ENCODE measurements at regions not wholly inside any gene's neighbourhood (a gene's known extent, or its start where the extent isn't known, plus 50 kb on each side); places are given as distances from the start of the nearest gene placed in this dataset.

- H3K9me3 Mint-ChIP-seq, result no peaks in the 10 kb centered on the region
- peaks cover 4 to 17% (median 12%) of the 10 kb centered on the region in 7 donors for H3K4me1 Mint-ChIP-seq
- H3K27me3 ChIP-seq (ENCODE audit: control insufficient read depth in 2 of 2, insufficient read depth in 2 of 2, low read length in 2 of 2), result no peaks in the 10 kb centered on the region
- POLR2A ChIA-PET, result no interaction called here
- H3K27ac Mint-ChIP-seq, result no peak overlapping the region
- peaks cover 0 to 4% of the 10 kb centered on the region in 2 donors for H3K4me1 ChIP-seq (ENCODE audit: control insufficient read depth in 2 of 2, insufficient read depth in 2 of 2, low read length in 2 of 2)
- H3K27ac ChIP-seq (ENCODE audit: low read depth, low read length), result no peak overlapping the region
- intact Hi-C loops (cut with micrococcal nuclease), result no loop called here
- H3K4me3 Mint-ChIP-seq, result peak overlapping the region in 2 of 10 donors; percentile 3 to 15
- H3K36me3 ChIP-seq (ENCODE audit: control insufficient read depth in 2 of 3, insufficient read depth in 3 of 3, low read length in 3 of 3), result no peaks in the 10 kb centered on the region
- H3K4me3 ChIP-seq (ENCODE audit: low read length), result no peak overlapping the region
- peaks cover 0 to 19% (median 3%) of the 10 kb centered on the region in 5 donors for H3K27me3 Mint-ChIP-seq
- no peaks in the 10 kb centered on the region for H3K9me3 ChIP-seq (ENCODE audit: control insufficient read depth in 2 of 3, low read length in 3 of 3)
- DNase-seq (peak in 1 of 9 donors; percentile 1), ATAC-seq (peak; percentile 24)
- CTCF ChIA-PET, result no interaction called here
- H3K36me3 Mint-ChIP-seq, result no peaks in the 10 kb centered on the region
Observed at GRCh38 chr2:176516051-176516602, 246.9 kb downstream of the MTX2 start.

DNA sequence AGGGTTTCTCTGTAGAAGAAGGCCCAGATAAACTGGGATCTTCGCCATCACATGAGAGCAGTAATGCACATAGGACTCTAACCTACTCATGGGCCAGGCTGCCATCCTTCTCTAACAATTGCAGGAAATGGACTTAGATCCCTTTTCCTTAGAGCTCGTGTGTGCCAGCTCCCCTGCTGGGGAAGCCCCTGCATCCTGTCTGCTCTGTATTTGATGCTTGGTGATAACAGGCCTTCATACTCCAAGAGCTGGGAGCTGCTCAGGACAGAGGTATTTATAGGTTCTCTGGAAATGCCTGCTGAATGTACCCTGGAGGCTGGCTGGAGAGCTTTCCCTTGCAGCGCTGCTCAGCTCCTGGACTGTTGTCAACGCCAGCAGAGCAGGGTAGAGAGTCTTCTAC is 249.6 kb downstream of the MTX2 start:
- CTCF ChIA-PET, result no interaction called here
- DNase-seq (no peak), ATAC-seq (no peak)
- Mint-ChIP-seq H3K36me3 (no peaks in the 10 kb centered on the region), H3K9me3 (no peaks in the 10 kb centered on the region), H3K27me3 (peaks cover 0 to 20% (median 3%) of the 10 kb centered on the region in 5 donors), H3K27ac (no peak overlapping the region), H3K4me3 (no peak overlapping the region), H3K4me1 (peaks cover 4 to 17% (median 12%) of the 10 kb centered on the region in 7 donors)
- H3K27me3 ChIP-seq (ENCODE audit: control insufficient read depth in 2 of 2, insufficient read depth in 2 of 2, low read length in 2 of 2), result no peaks in the 10 kb centered on the region
- peaks cover 0 to 4% of the 10 kb centered on the region in 2 donors for H3K4me1 ChIP-seq (ENCODE audit: control insufficient read depth in 2 of 2, insufficient read depth in 2 of 2, low read length in 2 of 2)
- no peak overlapping the region for H3K4me3 ChIP-seq (ENCODE audit: low read length)
- POLR2A ChIA-PET, result no interaction called here
- no peaks in the 10 kb centered on the region for H3K9me3 ChIP-seq (ENCODE audit: control insufficient read depth in 2 of 3, low read length in 3 of 3)
- intact Hi-C loops (cut with micrococcal nuclease), result no loop called here
- no peak overlapping the region for H3K27ac ChIP-seq (ENCODE audit: low read depth, low read length)
- no peaks in the 10 kb centered on the region for H3K36me3 ChIP-seq (ENCODE audit: control insufficient read depth in 2 of 3, insufficient read depth in 3 of 3, low read length in 3 of 3)

GRCh38 chr2:176521878-176522670 is 252.8 kb downstream of the MTX2 start:
- H3K4me1 ChIP-seq (ENCODE audit: control insufficient read depth in 2 of 2, insufficient read depth in 2 of 2, low read length in 2 of 2), result no peaks in the 10 kb centered on the region
- H3K27ac Mint-ChIP-seq, result no peak overlapping the region
- ATAC-seq (no peak), DNase-seq (no peak)
- CTCF ChIA-PET, result no interaction called here
- H3K9me3 Mint-ChIP-seq, result no peaks in the 10 kb centered on the region
- POLR2A ChIA-PET, result no interaction called here
- intact Hi-C loops (cut with micrococcal nuclease), result no loop called here
- H3K4me1 Mint-ChIP-seq, result peaks cover 0 to 2% (median 0%) of the 10 kb centered on the region in 7 donors
- no peak overlapping the region for H3K4me3 Mint-ChIP-seq
- no peaks in the 10 kb centered on the region for H3K36me3 ChIP-seq (ENCODE audit: control insufficient read depth in 2 of 3, insufficient read depth in 3 of 3, low read length in 3 of 3)
- H3K27me3 Mint-ChIP-seq, result peaks cover 9 to 18% (median 16%) of the 10 kb centered on the region in 5 donors
- H3K9me3 ChIP-seq (ENCODE audit: control insufficient read depth in 2 of 3, low read length in 3 of 3), result no peaks in the 10 kb centered on the region
- H3K36me3 Mint-ChIP-seq, result no peaks in the 10 kb centered on the region
- no peak overlapping the region for H3K27ac ChIP-seq (ENCODE audit: low read depth, low read length)
- no peak overlapping the region for H3K4me3 ChIP-seq (ENCODE audit: low read length)
- no peaks in the 10 kb centered on the region for H3K27me3 ChIP-seq (ENCODE audit: control insufficient read depth in 2 of 2, insufficient read depth in 2 of 2, low read length in 2 of 2)

DNA sequence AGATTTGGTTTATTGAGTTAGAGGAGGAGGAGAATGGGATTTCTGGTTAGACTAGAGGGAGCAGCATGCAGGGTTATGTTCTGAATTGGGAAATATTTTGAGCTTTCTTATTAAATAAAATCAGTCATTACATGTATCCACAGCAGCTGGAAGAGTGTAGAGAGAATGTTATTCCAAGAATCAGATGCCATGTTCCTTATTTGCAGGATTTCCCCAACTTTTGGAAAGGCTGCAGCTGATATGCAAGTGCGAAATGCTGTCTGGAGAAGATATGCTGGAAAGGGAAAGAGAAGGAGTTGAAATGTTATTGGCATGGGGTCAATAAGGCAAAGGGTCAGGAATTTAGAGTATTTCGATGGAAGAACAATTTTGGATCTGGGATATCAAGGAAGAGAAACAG is 255.8 kb downstream of the MTX2 start:
- Mint-ChIP-seq H3K27ac (no peak overlapping the region), H3K9me3 (peaks cover 0 to 1% (median 0%) of the 10 kb centered on the region in 11 donors), H3K27me3 (peaks cover 17 to 37% (median 35%) of the 10 kb centered on the region in 5 donors), H3K4me3 (no peak overlapping the region), H3K36me3 (no peaks in the 10 kb centered on the region), H3K4me1 (no peaks in the 10 kb centered on the region)
- POLR2A ChIA-PET, result no interaction called here
- Histone ChIP-seq H3K27ac (ENCODE audit: low read depth, low read length) (no peak overlapping the region), H3K9me3 (ENCODE audit: control insufficient read depth in 2 of 3, low read length in 3 of 3) (no peaks in the 10 kb centered on the region), H3K27me3 (ENCODE audit: control insufficient read depth in 2 of 2, insufficient read depth in 2 of 2, low read length in 2 of 2) (no peaks in the 10 kb centered on the region), H3K4me3 (ENCODE audit: low read length) (no peak overlapping the region), H3K36me3 (ENCODE audit: control insufficient read depth in 2 of 3, insufficient read depth in 3 of 3, low read length in 3 of 3) (no peaks in the 10 kb centered on the region), H3K4me1 (ENCODE audit: control insufficient read depth in 2 of 2, insufficient read depth in 2 of 2, low read length in 2 of 2) (no peaks in the 10 kb centered on the region)
- ATAC-seq, result no peak
- intact Hi-C loops (cut with micrococcal nuclease), result no loop called here
- no peak for DNase-seq
- CTCF ChIA-PET, result interaction anchor here (0.9 kb wide), 1 partner anchor 70 kb away, joined by 3 read pairs; no protein-coding TSS in a partner anchor

GRCh38 chr2:176526995-176527901 is 258.0 kb downstream of the MTX2 start:
- Mint-ChIP-seq H3K27me3 (peaks cover 16 to 51% (median 40%) of the 10 kb centered on the region in 5 donors), H3K4me3 (no peak overlapping the region), H3K9me3 (peaks cover 0 to 1% (median 0%) of the 10 kb centered on the region in 11 donors), H3K36me3 (no peaks in the 10 kb centered on the region), H3K27ac (no peak overlapping the region), H3K4me1 (no peaks in the 10 kb centered on the region)
- ChIA-PET POLR2A (no interaction called here), CTCF (interaction anchor here (0.6 kb wide), 1 partner anchor 400 kb away, joined by 3 read pairs; no protein-coding TSS in a partner anchor)
- intact Hi-C loops (cut with micrococcal nuclease), result no loop called here
- no peak for DNase-seq
- H3K27me3 ChIP-seq (ENCODE audit: control insufficient read depth in 2 of 2, insufficient read depth in 2 of 2, low read length in 2 of 2), result no peaks in the 10 kb centered on the region
- ATAC-seq, result no peak
- H3K4me1 ChIP-seq (ENCODE audit: control insufficient read depth in 2 of 2, insufficient read depth in 2 of 2, low read length in 2 of 2), result no peaks in the 10 kb centered on the region
- H3K36me3 ChIP-seq (ENCODE audit: control insufficient read depth in 2 of 3, insufficient read depth in 3 of 3, low read length in 3 of 3), result no peaks in the 10 kb centered on the region
- H3K27ac ChIP-seq (ENCODE audit: low read depth, low read length), result no peak overlapping the region
- H3K9me3 ChIP-seq (ENCODE audit: control insufficient read depth in 2 of 3, low read length in 3 of 3), result no peaks in the 10 kb centered on the region
- no peak overlapping the region for H3K4me3 ChIP-seq (ENCODE audit: low read length)

- Mint-ChIP-seq H3K4me1 (no peaks in the 10 kb centered on the region), H3K4me3 (no peak overlapping the region), H3K36me3 (no peaks in the 10 kb centered on the region), H3K27ac (no peak overlapping the region), H3K9me3 (peaks cover 0 to 1% (median 0%) of the 10 kb centered on the region in 11 donors), H3K27me3 (peaks cover 10 to 61% (median 48%) of the 10 kb centered on the region in 5 donors)
- no peaks in the 10 kb centered on the region for H3K36me3 ChIP-seq (ENCODE audit: control insufficient read depth in 2 of 3, insufficient read depth in 3 of 3, low read length in 3 of 3)
- CTCF ChIA-PET, result no interaction called here
- intact Hi-C loops (cut with micrococcal nuclease), result no loop called here
- DNase-seq (no peak), ATAC-seq (no peak)
- no peaks in the 10 kb centered on the region for H3K4me1 ChIP-seq (ENCODE audit: control insufficient read depth in 2 of 2, insufficient read depth in 2 of 2, low read length in 2 of 2)
- H3K27ac ChIP-seq (ENCODE audit: low read depth, low read length), result no peak overlapping the region
- H3K4me3 ChIP-seq (ENCODE audit: low read length), result no peak overlapping the region
- POLR2A ChIA-PET, result no interaction called here
- no peaks in the 10 kb centered on the region for H3K27me3 ChIP-seq (ENCODE audit: control insufficient read depth in 2 of 2, insufficient read depth in 2 of 2, low read length in 2 of 2)
- H3K9me3 ChIP-seq (ENCODE audit: control insufficient read depth in 2 of 3, low read length in 3 of 3), result no peaks in the 10 kb centered on the region
Observed at GRCh38 chr2:176531608-176532007, 262.4 kb downstream of the MTX2 start.
